ENCODE measurements at regions not wholly inside any gene's neighbourhood (a gene's known extent, or its start where the extent isn't known, plus 50 kb on each side); places are given as distances from the start of the nearest gene placed in this dataset.

- Mint-ChIP-seq H3K4me1 (ENCODE audit: low read depth) (no peaks in the 10 kb centered on the region), H3K27ac (no peak overlapping the region), H3K27me3 (no peaks in the 10 kb centered on the region), H3K36me3 (ENCODE audit: insufficient read depth) (no peaks in the 10 kb centered on the region), H3K4me3 (ENCODE audit: low read depth) (no peak overlapping the region), H3K9me3 (ENCODE audit: low read depth) (peaks cover 7% of the 10 kb centered on the region)
- TF ChIP-seq CTCF (IDR thresholded peaks at IDR 0.05; ENCODE audit: unreplicated experiment) = no peak
- DNase-seq (ENCODE audit: low spot score, unreplicated experiment) = no peak
These were observed 139.2 kb upstream of the EOMES start for GRCh38 chr3:27861046-27862036.

- DNase-seq (ENCODE audit: low spot score, unreplicated experiment) = no peak
- Mint-ChIP-seq H3K9me3 (ENCODE audit: low read depth) (peaks cover 19% of the 10 kb centered on the region), H3K4me1 (ENCODE audit: low read depth) (no peaks in the 10 kb centered on the region), H3K27me3 (no peaks in the 10 kb centered on the region), H3K4me3 (ENCODE audit: low read depth) (no peak overlapping the region), H3K27ac (no peak overlapping the region), H3K36me3 (ENCODE audit: insufficient read depth) (no peaks in the 10 kb centered on the region)
- no peak for TF ChIP-seq CTCF (IDR thresholded peaks at IDR 0.05; ENCODE audit: unreplicated experiment)
These were observed 143.6 kb upstream of the EOMES start for GRCh38 chr3:27865731-27866130.

- Mint-ChIP-seq H3K27ac (no peak overlapping the region), H3K36me3 (ENCODE audit: insufficient read depth) (no peaks in the 10 kb centered on the region), H3K9me3 (ENCODE audit: low read depth) (peaks cover 19% of the 10 kb centered on the region), H3K4me3 (ENCODE audit: low read depth) (no peak overlapping the region), H3K4me1 (ENCODE audit: low read depth) (no peaks in the 10 kb centered on the region), H3K27me3 (no peaks in the 10 kb centered on the region)
- TF ChIP-seq CTCF (IDR thresholded peaks at IDR 0.05; ENCODE audit: unreplicated experiment) = no peak
- DNase-seq (ENCODE audit: low spot score, unreplicated experiment) = no peak
These were observed 147.0 kb upstream of the EOMES start for GRCh38 chr3:27869152-27869551.

GRCh38 chr3:27877061-27878013 lies 155.2 kb upstream of the EOMES start:
- Mint-ChIP-seq H3K4me3 (ENCODE audit: low read depth) (no peak overlapping the region), H3K36me3 (ENCODE audit: insufficient read depth) (no peaks in the 10 kb centered on the region), H3K27me3 (peaks cover 13% of the 10 kb centered on the region), H3K9me3 (ENCODE audit: low read depth) (no peaks in the 10 kb centered on the region), H3K27ac (no peak overlapping the region), H3K4me1 (ENCODE audit: low read depth) (peaks cover 6% of the 10 kb centered on the region)
- no peak for TF ChIP-seq CTCF (IDR thresholded peaks at IDR 0.05; ENCODE audit: unreplicated experiment)
- no peak for DNase-seq (ENCODE audit: low spot score, unreplicated experiment)

GRCh38 chr3:27878014-27878383 lies 155.9 kb upstream of the EOMES start:
- Mint-ChIP-seq H3K36me3 (ENCODE audit: insufficient read depth) (no peaks in the 10 kb centered on the region), H3K4me3 (ENCODE audit: low read depth) (no peak overlapping the region), H3K4me1 (ENCODE audit: low read depth) (peaks cover 6% of the 10 kb centered on the region), H3K27ac (no peak overlapping the region), H3K27me3 (peaks cover 13% of the 10 kb centered on the region), H3K9me3 (ENCODE audit: low read depth) (no peaks in the 10 kb centered on the region)
- TF ChIP-seq CTCF (IDR thresholded peaks at IDR 0.05; ENCODE audit: unreplicated experiment) = no peak
- DNase-seq (ENCODE audit: low spot score, unreplicated experiment) = no peak

Measured in progenitor cell of endocrine pancreas (in vitro differentiated cells).